ENCODE measurements at regions not wholly inside any gene's neighbourhood (a gene's known extent, or its start where the extent isn't known, plus 50 kb on each side); places are given as distances from the start of the nearest gene placed in this dataset.

GRCh38 chr22:27060190-27060589, 402.8 kb downstream of the MIAT start:
- H4K91ac ChIP-seq (replicated peaks; ENCODE audit: insufficient read length, low read length) = no peak overlapping the region
- TF ChIP-seq CHD1 (IDR thresholded peaks at IDR 0.05; ENCODE audit: low read depth, low read length) (no peak), TAF7 (optimal IDR thresholded peaks at IDR 0.05; ENCODE audit: borderline replicate concordance, low read depth, low read length) (no peak), SUZ12 (IDR thresholded peaks at IDR 0.05; ENCODE audit: low read length) (no peak), SAP30 (IDR thresholded peaks at IDR 0.05; ENCODE audit: insufficient read depth, insufficient replicate concordance, low read length) (no peak), JUN (IDR thresholded peaks at IDR 0.05; ENCODE audit: low read depth, low read length) (no peak), USF2 (IDR thresholded peaks at IDR 0.05; ENCODE audit: low read length) (no peak), KDM5A (IDR thresholded peaks at IDR 0.05; ENCODE audit: low read length) (no peak), GTF2F1 (IDR thresholded peaks at IDR 0.05; ENCODE audit: borderline replicate concordance, low read depth, low read length) (no peak), RFX5 (IDR thresholded peaks at IDR 0.05; ENCODE audit: borderline replicate concordance, low read depth, low read length) (no peak), SP4 (IDR thresholded peaks at IDR 0.05; ENCODE audit: low read length) (no peak)
- no peak overlapping the region for H2BK15ac ChIP-seq (ENCODE audit: low read length)
- DNase-seq (ENCODE audit: low read depth in 1 of 2, low spot score in 2 of 2) (no peak), FAIRE-seq (no peak)
- H3K23ac ChIP-seq (ENCODE audit: insufficient read length) = no peak overlapping the region
- H3K79me1 ChIP-seq (ENCODE audit: low read depth, low read length) = no peaks in the 10 kb centered on the region
- H3K4ac ChIP-seq (replicated peaks; ENCODE audit: insufficient read length, low read depth, low read length) = no peak overlapping the region
- H3K14ac ChIP-seq (ENCODE audit: insufficient read length) = no peak overlapping the region
- H2BK120ac ChIP-seq (replicated peaks; ENCODE audit: low read depth, low read length) = no peak overlapping the region
- H3K23me2 ChIP-seq (ENCODE audit: low read depth, low read length) = no peaks in the 10 kb centered on the region; the same call in 1 of the 2 replicates
- no peak overlapping the region for H2AK5ac ChIP-seq (ENCODE audit: low read depth, low read length)
- H2BK12ac ChIP-seq (ENCODE audit: low read depth, low read length) = no peak overlapping the region
- no peaks in the 10 kb centered on the region for H3K36me3 ChIP-seq (ENCODE audit: control insufficient read depth in 2 of 4, insufficient read depth in 4 of 4, low read length in 3 of 4)
- POLR2A ChIA-PET (ENCODE audit: partially characterized antibody) = no interaction called here
- H2BK20ac ChIP-seq (ENCODE audit: low read length) = no peak overlapping the region
- H2AFZ ChIP-seq (ENCODE audit: low read length) = 0 out of 2 replicates have a peak overlapping the region, but pooled peaks have one; percentile 65
- peaks cover 0 to 2% (median 1%) of the 10 kb centered on the region in 4 experiments; a peak in 2 of 7 replicates for H3K4me1 ChIP-seq (replicated peaks in 1 of 4; ENCODE audit: control insufficient read depth in 3 of 4, insufficient read depth in 4 of 4, low read length in 3 of 4)
- WGBS, 2 experiments (ENCODE audit: extremely low coverage in 1 of 2, insufficient coverage in 1 of 2, insufficient read length in 1 of 2, insufficient replicate concordance in 2 of 2, low coverage in 1 of 2, low lambda C conversion rate in 2 of 2, missing lambda C conversion rate in 1 of 2) = 74% methylated on average over 15 of the region's 15 CpGs; no CpG with 5 or more reads in 1 of the 2 experiments
- no peak overlapping the region for H3K4me2 ChIP-seq (ENCODE audit: insufficient read depth in 1 of 2, low read depth in 2 of 2, low read length in 2 of 2)
- H4K20me1 ChIP-seq (replicated peaks in 1 of 2; ENCODE audit: control insufficient read depth in 1 of 2, insufficient read depth in 2 of 2, low read length in 2 of 2) = no peaks in the 10 kb centered on the region
- H3K56ac ChIP-seq (replicated peaks; ENCODE audit: insufficient read length, low read depth, low read length) = no peak overlapping the region
- H3K18ac ChIP-seq (ENCODE audit: extremely low read depth, low read length) = no peak overlapping the region
- H2BK5ac ChIP-seq (ENCODE audit: low read depth, low read length) = no peak overlapping the region
- no peak overlapping the region for H3K9ac ChIP-seq (replicated peaks in 1 of 4; ENCODE audit: extremely low read depth in 1 of 4, low read depth in 3 of 4, low read length in 3 of 4)
- peaks cover 0 to 3% (median 0%) of the 10 kb centered on the region in 4 experiments; a peak in 1 of 7 replicates for H3K27me3 ChIP-seq (replicated peaks in 1 of 4; ENCODE audit: control insufficient read depth in 3 of 4, extremely low read depth in 1 of 4, insufficient read depth in 3 of 4, low read length in 3 of 4)
- no peaks in the 10 kb centered on the region for H3K9me3 ChIP-seq (ENCODE audit: insufficient read depth in 2 of 2, low read depth in 1 of 2, low read length in 1 of 2)
- no peak overlapping the region for H4K8ac ChIP-seq (ENCODE audit: extremely low read depth, insufficient read depth, low read length)
- CTCF ChIA-PET (ENCODE audit: partially characterized antibody) = no interaction called here
- H3K79me2 ChIP-seq (ENCODE audit: control insufficient read depth in 1 of 2, insufficient read depth in 2 of 2, low read length in 2 of 2) = no peaks in the 10 kb centered on the region
- no peak overlapping the region for H3K4me3 ChIP-seq (ENCODE audit: extremely low read depth in 1 of 4, insufficient read depth in 2 of 4, low read depth in 3 of 4, low read length in 4 of 4)
- H3K27ac ChIP-seq (ENCODE audit: low read depth, low read length) = no peak overlapping the region
- H4K5ac ChIP-seq (ENCODE audit: insufficient read length, low read depth, low read length) = no peak overlapping the region

All from H1 (cell line).